Sigmoid colon (tissue), 4 donors: ENCODE measurements at regions not wholly inside any gene's neighbourhood (a gene's known extent, or its start where the extent isn't known, plus 50 kb on each side); places are given as distances from the start of the nearest gene placed in this dataset.
A peak's percentile ranks its signal among the peaks of the same experiment; 100 is the strongest.

Source experiments
- CTCF ChIP-seq, 4 experiments: fragments of 450-650 bp in 3 of 4; fragments of 200-600 bp in 1 of 4; IDR thresholded peaks; one replicate each; pipeline ENCODE4 v1.5.1; 2016 to 2019; ENCODE audit warnings: antibody characterized with exemption in 4 of 4, mild to moderate bottlenecking in 3 of 4, moderate library complexity in 2 of 4
- EP300 ChIP-seq, 4 donors: sonication (generic); formaldehyde crosslinking; IDR thresholded peaks; one replicate each; pipeline ENCODE4 v1.6.1; 2017; ENCODE audit warnings: antibody characterized with exemption in 4 of 4
- POLR2AphosphoS5 ChIP-seq, 4 donors: sonication (generic); formaldehyde crosslinking; IDR thresholded peaks; one replicate each; pipeline ENCODE4 v1.6.1; 2017; ENCODE audit warnings: antibody characterized with exemption in 4 of 4

GRCh38 chr1:110783292-110783918, 89.5 kb upstream of the CD53 start:
- TF ChIP-seq CTCF (IDR thresholded peaks at IDR 0.05) (peak; percentile 13 to 85 (median 66)), POLR2AphosphoS5 (IDR thresholded peaks at IDR 0.05) (no peak), EP300 (IDR thresholded peaks at IDR 0.05) (no peak)
